Stimulated activated CD4-positive, alpha-beta T cell treated with anti-CD3 and anti-CD28 coated beads, TNF-alpha, amount 100 ng/mL, for 24 hours (primary cell): ENCODE measurements at regions not wholly inside any gene's neighbourhood (a gene's known extent, or its start where the extent isn't known, plus 50 kb on each side); places are given as distances from the start of the nearest gene placed in this dataset.

Source experiments
- DNase-seq, 3 experiments: peaks; one replicate each; pipeline ENCODE4 v3.0.0-alpha.2; 2020; ENCODE audit warnings: low read depth in 3 of 3

DNA sequence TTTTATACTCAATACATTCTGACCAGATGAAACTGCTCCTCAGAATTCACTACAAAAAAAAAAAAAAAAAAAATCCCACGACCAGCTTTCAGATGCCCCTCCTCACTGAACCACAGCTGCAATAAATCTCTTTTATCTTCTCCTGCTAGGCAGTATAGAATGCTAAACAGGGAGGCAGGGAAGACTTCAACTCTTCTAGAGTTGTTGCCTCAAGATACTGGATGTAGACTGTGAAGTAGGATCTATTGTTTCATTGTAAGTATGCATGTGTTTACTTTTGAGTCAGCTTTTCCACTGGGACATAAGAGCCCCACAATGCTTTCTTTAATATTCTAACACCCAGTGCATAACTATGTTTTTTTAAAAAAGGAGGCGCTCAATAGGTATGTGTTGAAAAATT, 401.4 kb downstream of the TBL1XR1 start:
- DNase-seq, result no peak

DNA sequence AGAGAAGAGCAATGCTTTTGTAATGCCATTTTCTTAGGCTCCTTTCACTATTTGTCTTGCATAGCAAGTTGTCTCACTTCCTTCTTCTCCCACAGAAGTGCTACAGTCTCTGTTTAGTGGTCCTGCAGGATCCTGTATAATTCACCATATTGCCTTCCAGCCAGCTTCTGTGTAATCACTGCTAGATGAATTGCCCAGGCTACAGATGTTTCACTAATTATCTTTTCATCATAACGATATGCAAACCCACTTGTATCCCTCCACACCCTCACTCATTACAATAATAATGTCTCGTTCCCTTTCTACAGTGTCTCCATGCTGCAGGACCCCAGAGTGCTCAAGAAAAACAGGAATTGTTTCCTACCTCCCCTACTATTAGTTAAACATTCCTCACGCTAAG, 402.9 kb downstream of the TBL1XR1 start:
- no peak for DNase-seq

DNA sequence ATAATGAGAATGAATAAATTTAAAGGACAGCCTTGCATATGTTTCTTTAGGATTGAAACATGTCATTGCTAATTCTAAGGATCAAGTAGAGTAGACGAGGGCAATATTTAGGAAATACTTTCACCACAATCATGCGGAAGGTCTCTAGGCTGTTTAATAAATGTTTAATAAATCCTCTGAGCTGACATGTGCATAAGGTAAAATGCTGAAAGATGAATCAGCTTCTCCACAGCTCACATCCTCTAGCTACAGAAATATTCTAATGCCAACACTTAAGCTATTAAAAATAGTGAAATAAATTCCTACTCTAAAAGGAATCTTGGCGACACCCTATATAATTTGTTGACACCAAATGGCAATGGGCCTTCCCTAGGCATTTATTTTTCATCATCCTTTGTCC, 407.3 kb downstream of the TBL1XR1 start:
- no peak for DNase-seq

DNA sequence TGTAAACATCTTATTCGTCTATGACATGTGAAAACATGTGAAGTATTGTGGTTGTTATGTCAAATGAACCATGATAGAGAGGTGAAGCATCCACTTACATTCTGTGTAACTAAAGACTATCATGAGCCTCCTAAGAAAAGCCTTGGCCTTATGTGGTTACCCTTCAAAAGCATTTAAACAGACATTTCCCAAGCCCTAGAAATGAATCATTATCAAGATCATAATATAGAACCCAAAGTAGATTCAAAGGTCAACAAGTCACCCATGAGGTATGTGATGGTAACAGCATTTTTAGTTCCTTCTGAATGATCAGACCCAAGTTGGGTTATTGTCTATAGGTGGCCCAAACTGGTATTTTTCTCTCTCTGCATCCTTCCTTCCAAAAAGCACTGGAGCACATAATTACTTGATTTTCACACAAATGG, 408.0 kb downstream of the TBL1XR1 start:
- DNase-seq, result no peak

DNA sequence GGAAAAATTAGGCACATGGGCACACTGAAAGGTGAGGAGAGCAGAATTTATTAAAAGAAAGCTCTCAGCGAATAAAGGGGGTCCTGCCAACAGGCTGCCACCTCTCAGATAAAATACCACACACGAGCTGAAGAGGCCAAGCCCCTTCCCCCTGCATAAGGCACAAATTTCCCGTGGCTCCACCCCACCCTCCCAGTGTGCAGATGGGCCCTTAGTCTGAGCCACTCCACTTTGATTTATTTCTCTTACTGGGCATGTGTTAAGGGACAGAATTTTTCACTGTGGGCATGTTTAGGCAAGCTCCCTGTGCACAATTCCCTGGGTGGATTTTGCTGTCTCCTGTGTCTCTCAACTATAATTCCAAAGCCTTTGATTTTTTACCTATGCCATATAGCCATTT, 409.8 kb downstream of the TBL1XR1 start:
- DNase-seq, result no peak

DNA sequence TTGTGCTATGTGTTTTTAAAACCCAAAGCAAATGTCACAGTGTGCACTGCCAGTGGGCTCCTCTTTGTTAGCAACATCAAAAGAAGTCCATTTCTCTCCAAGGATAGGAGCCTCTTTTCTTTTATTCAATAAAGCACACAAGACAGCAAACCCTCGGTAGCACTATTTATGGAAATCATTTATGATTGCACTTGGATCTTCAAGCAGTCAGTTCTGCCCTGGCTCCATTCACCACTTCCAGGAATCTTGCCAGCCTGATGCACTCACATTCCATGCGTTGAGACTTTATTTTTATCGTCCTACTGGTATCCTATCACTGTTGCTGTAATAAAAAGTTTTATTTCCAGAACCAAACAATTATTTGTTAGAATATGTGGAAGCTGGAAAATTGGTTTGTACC, 412.1 kb downstream of the TBL1XR1 start:
- DNase-seq, result no peak

DNA sequence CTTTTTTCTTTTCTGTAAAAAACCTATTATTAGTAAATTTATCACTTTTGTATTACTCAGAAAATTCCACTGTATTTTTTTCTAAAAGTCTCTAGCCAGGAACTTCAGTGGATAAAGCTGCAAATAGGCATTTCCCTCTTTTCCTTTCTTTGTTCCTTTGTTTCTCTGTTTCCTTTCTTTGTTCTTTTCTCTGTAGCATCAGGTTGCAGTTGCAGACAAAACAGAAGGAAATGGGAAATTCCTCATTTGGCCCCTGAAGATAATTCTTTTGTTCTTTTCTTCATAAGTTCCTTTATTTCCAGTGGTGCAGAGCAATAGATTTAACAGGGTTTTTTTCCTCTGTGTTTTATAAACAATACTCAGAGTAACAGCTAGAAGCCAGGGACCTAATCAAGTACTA, 416.5 kb downstream of the TBL1XR1 start:
- DNase-seq, result no peak

DNA sequence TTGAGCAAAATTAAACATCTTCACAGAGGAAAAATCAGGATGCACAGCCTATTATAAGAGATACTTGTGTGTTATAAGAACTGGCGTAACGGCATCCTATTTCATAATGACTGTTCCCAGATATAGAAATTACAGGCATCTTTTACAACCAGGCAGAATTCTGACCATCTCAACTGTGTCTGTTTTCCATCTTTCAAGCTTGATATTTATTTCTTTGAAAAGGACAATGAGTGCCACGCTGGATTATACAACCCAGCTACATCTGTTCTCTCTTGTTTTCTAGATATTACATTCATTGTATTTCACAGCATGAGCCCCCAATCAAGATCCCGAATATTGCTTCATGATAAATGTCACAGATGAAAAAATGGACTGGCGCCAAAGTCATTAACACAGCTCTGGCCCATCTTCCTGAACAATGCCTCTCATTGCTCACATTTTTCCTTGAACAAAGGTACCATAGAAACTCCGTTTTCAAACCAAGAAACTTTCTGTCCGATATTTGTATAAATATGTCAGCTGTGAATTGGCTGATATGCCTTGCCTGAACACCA, 420.6 kb downstream of the TBL1XR1 start:
- DNase-seq, result no peak

DNA sequence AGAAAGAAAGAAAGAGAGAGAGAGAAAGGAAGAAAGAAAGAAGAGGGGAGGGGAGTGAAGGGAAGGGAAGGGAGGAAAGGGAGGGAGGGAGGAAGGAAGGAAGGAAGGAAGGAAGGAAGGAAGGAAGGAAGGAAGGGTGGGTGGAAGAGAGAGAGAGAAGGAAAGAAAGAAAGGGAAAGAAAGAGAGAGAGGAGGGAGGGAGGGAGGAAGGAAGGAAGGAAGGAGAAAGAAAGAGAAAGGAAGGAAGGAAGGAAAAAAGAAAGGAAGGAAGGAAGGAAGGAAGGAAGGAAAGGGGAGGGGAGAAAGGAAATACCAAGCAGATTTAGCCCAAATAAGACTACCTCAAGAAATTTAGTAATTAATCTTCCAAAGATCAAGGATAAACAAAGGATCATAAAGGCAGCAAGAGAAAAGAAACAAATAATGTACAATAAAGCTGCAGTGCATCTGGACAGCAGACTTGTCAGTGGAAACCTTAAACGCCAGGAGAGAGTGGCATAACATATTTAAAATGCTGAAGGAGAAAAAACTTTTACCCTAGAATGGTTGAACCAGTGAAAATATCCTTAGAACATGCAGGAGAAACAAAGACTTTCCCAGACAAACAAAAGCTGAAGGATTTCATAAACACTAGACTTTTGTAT, 427.6 kb downstream of the TBL1XR1 start:
- no peak for DNase-seq

DNA sequence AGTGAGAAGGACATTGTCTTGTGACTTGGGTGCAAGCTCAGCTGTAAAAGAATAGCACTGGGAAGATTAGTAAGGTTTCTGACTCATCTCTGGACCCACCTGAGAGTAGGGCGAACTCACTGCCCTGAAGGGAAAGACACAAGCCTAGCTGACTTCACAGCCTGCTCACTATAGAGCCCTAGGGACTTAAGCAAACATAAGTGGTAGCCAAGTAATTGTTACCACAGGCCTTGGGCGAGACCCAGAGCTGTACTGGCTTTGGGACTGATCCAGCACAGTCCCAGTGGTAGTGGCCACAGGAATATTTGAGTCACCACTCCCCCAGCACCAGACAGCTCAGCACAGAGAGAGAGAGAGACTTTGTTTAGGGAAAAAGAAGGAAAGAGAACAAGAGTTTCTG, 429.9 kb downstream of the TBL1XR1 start:
- no peak for DNase-seq

DNA sequence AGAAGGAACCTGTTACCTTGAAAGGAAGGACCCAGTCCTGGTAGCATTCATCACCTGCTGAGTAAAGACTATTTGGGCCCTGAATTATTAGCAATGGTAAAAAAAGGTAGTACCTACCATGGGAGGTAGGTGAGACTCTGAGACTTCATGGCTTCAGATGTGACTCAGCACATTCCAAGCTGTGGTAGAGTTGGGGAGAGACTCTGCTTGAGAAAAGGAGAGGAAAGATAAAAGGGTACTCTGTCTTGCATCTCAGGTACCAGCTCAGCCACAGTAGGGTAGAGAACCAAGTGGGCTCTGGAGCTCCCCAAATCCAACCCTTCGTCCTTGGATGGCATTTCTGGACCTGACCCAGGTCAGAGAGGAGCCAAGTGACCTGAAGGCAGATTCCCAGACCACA, 430.4 kb downstream of the TBL1XR1 start:
- no peak for DNase-seq

DNA sequence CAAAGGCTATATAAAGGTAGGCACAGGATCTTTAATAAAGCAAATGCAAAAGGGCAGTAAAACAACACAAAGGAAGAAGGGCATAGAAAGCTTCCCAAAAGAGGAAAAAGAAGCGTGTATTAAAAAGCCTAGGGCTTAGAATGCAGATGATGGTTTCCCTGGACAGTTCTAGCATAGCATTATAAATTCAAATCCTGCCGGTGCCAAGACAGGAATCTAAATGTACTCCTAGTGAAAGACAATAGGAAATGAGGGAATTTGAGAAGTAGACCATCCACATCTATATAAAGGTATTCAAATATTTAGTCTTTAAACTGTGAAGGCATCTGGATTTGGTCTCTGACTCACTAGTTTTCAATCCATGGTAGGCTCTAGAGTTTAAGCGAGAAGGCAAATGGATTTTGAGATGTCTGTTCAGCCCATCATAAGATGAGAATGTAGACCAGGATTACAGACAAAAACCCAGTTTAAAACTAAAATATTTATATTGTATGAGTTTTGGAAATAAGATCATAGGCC, 431.8 kb downstream of the TBL1XR1 start:
- DNase-seq, result no peak

DNA sequence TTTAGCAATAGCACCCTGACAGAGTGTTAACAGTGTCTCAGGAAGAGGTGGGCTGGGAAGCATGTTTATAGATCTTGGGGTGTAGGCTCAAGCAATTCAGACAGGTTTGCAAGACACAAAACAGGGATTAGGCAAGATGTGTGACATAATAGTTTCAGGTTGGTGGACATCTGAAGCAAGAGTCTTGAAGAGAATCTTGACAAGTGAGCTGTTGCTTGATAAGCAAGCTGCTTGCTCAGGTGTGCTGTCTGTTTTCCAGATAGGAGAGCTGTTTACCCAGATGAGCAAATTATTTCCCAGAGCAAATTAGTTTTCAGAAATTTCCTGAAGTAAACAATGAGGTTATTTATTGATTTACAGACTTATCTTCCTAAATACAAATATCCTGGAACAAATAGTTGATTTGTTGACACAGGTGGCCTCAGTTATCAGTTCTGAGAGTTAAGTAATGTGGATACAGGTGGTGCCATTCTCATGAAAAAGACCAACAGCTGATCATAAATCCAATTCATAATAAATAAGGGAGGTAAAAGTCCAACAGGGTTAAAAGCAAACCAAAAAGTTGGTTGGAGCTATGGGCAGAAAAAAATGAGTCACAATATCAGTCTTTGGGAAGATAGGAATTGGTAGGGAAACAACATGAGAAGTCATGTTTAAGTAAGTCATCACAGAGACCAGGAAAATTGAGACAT, 437.3 kb downstream of the TBL1XR1 start:
- no peak for DNase-seq

DNA sequence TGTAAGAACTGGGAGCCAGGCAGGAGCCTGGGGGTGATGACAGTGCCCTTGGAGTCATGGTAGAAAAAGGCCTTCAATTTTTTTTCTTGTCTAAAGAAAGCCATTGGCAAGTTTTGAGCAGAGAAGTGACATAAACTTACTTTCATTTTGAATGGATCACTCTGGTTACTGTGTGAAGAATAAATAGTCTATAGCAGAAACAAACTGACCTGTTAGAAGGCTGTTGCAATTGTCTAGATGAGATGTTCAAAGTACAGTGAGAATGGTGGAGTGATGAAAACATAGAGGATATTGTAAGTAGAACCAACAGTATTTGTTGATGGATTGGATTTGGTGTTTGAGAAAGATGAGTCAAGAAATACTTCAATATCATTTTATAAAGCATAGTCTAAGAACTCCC, 439.9 kb downstream of the TBL1XR1 start:
- no peak for DNase-seq

DNA sequence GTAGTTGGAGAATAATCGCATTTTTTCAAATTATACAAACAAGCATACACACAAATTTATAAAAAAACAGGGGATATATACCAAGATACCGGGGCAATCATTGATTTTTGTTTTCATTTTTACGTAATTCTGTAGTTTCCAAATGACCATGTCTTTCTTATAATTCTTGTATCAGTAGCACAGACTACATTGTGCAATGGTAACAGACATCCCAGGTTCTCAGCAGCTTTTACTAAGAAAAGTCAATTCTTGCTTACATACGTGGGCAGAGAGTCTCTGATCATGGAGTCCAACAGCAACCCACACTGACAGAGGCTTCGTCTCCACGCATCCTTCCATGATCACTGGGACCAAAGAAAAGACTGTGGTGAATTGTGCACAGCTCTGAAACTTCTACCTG, 441.3 kb downstream of the TBL1XR1 start:
- DNase-seq, result no peak

DNA sequence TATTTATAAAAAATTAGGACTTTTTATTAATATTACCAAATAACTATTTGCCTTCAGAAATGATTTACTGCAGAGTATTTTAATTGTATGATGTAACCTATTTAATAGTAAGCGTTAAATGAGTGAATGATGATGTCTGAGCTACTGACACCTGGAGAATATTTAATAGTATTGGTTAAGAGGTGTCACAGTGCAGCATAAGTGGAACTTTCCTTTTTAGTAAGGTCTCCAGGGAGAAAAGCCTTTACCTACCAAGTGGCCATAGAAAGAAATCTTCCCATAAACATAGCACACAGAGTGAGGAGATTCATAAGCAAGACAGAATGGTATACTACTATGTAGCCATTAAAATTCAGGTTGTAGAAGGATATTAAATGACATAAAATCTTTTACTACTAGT, 441.7 kb downstream of the TBL1XR1 start:
- no peak for DNase-seq

DNA sequence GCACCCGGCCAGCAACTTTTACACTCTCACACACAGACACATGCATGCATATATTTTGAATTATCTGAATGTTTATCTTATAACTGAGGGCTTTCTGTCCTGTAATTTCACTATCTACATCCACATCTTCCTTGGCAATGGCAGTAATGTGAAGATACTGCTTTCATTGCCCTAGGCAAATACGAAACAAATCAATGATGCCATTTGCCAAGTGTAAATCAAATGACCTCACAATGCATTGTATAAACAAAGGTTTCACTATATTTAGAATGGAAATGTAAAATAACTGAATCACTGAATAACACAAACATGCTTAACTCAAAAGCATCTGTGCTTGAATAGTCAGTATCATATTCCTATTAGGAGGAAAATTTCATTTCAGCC, 455.6 kb downstream of the TBL1XR1 start:
- no peak for DNase-seq

DNA sequence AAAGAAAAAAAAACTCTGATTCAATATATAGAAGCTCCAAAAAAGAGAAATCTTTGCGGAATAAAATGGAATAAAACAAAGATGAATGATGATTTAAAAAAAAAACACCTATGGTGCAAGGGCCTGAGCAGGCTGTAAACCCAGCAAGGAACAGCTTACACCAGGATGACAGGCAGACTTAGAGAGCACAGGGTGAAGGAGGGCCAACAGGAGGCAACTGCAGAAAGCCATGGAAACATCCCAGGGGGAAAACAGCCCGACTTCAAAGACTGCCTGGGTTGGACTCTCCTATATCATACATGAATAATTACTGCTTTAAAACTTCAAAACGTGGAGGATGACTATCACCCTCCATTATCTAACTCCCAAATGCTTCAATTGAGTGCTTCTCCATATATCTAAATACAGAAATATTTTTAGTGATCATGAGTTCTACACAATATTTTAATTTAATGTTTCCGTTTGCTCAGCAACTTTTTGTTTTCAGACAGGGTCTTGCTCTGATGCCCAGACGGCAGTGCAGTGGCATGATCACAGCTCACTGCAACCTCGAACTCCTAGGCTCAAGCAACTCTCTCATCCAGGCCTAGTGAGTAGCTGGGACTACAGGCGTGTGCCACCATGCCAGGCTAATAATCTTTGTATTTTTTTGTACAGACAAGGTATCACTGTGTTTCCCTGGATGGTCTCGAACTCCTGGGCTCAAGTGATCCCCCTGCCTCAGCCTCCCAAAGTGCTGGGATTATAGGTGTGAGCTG, 456.2 kb downstream of the TBL1XR1 start:
- no peak for DNase-seq

DNA sequence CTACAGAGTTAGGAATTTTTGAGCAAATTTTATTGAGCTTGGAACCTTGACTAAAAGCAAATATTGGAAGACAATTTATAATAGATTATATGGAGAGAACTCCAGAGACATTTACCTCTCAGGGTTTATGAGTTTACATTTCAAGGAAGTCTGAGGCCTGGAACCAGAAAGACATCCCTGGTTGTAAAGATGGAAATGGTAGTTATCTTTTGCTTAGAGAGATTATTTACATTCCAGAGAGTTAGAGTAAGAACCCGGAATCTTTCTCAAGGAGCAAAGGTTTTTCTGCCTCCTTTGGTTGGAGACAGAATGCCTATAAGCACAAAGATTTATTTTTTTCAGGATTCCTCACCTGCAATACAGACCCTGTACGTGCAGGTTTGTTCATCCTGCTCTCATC, 458.1 kb downstream of the TBL1XR1 start:
- DNase-seq, result no peak

DNA sequence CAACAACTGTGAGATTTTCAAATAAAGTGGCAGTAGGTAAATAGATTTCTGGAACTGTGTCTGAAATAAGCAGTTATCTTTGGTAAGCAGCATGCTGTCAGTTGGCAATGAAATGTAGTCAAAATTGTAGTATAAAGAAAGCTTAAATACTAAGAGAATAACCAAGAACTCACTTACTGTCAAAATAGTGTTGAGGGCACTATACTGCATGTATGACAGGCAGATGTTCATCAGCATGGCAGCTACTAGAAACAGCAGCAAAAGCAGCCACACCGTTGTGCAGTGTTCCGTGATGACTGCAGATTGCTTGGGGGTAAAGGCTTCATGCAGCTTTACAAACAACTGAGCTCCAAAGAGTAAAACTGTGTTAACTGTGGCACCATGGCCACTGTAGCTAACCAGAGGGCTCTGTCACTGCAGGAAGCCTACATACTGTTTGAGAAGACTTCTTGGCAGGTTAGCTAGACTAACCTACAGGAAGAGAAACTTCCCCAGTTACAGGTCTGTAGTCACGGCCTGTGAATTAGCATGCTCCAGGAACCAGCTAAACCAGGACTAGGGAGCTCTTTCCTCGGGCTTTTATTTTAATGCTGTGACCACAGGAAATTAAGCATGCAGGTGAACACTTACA, 459.7 kb downstream of the TBL1XR1 start:
- no peak for DNase-seq

DNA sequence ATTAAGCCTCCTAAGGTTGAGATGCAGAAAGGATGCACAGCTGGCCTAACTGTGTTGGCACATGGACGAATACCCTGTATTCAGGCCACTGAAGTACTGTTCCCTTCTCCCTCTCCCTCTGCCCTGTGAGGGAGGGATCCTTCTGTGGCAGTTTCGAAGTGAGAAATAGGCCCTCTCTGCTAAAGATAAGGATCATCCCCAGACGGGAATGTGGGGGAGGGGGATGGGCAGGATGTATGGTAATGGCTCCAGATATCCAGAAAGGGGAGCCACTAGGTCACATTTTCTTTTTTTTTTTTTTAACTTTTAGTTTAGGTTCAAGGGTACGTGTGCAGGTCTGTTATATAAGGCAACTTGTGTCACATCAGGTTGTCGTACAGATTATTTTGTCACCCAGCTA, 463.1 kb downstream of the TBL1XR1 start:
- no peak for DNase-seq

DNA sequence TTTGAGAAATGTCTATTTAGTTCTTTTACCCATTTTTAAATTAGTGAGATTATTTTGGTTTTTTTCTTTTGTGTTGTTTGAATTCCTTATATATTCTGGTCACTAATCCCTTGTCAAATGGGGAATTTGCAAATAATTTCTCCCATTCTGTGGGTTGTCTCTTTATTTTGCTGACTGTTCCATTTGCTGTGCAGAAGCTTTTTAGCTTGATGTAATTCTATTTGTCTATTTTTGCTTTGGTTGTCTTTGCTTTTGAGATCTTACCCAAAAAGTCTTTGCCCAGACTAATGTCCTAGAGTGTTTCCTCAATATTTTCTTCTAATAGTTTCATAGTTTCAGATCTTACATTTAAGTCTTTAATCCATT, 472.9 kb downstream of the TBL1XR1 start:
- no peak for DNase-seq
